ENCODE measurements at regions not wholly inside any gene's neighbourhood (a gene's known extent, or its start where the extent isn't known, plus 50 kb on each side); places are given as distances from the start of the nearest gene placed in this dataset.

- TF ChIP-seq CTCF (IDR thresholded peaks at IDR 0.05) = no peak
- TF ChIP-seq POLR2A (IDR thresholded peaks at IDR 0.05) = no peak
Observed at GRCh38 chr7:17632384-17632783, 307.9 kb downstream of the SNX13 start.
